ENCODE measurements at regions not wholly inside any gene's neighbourhood (a gene's known extent, or its start where the extent isn't known, plus 50 kb on each side); places are given as distances from the start of the nearest gene placed in this dataset.
"Not testable (repeated sequence)": the region's sequence is repeated elsewhere in the genome, so short reads cannot be mapped to it uniquely, and the experiment has no call there.

DNA sequence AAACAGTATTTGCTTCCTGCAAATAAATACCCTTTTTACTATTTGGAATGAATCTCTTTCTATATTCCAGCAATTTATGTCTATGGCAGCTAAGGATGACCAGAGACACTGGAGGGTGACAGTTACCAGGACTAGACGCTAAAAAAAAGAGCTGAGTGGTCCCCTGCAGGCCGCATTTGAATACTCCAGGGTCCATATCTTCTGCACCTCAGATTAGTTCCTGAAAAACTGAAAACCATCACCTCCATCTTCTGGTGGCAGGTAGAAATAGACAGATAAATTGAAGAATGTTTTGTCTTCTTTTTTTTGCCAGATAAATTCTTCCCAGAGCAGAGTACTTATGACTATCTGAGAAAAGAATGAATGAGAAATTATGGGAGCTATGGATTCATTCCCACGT is 145.6 kb downstream of the CSNK2A3 start:
- H3K4me1 ChIP-seq (replicated peaks; ENCODE audit: insufficient read depth) = no peaks in the 10 kb centered on the region
- H3K36me3 ChIP-seq (ENCODE audit: low read depth) = no peaks in the 10 kb centered on the region
- no TSS peak for BruUV-seq (replicated peaks)
- H4K20me1 ChIP-seq (ENCODE audit: insufficient read depth) = no peaks in the 10 kb centered on the region
- ChIA-PET CTCF (no interaction called here), POLR2A (ENCODE audit: unreplicated experiment) (no interaction called here)
- no peaks in the 10 kb centered on the region for H3K79me2 ChIP-seq (ENCODE audit: low read depth)
- no peaks in the 10 kb centered on the region for H3K9me2 ChIP-seq (ENCODE audit: insufficient read depth)
- TF ChIP-seq EZH2 (IDR thresholded peaks at IDR 0.05; ENCODE audit: low read depth) = no peak
- TF ChIP-seq, protein P1, sequence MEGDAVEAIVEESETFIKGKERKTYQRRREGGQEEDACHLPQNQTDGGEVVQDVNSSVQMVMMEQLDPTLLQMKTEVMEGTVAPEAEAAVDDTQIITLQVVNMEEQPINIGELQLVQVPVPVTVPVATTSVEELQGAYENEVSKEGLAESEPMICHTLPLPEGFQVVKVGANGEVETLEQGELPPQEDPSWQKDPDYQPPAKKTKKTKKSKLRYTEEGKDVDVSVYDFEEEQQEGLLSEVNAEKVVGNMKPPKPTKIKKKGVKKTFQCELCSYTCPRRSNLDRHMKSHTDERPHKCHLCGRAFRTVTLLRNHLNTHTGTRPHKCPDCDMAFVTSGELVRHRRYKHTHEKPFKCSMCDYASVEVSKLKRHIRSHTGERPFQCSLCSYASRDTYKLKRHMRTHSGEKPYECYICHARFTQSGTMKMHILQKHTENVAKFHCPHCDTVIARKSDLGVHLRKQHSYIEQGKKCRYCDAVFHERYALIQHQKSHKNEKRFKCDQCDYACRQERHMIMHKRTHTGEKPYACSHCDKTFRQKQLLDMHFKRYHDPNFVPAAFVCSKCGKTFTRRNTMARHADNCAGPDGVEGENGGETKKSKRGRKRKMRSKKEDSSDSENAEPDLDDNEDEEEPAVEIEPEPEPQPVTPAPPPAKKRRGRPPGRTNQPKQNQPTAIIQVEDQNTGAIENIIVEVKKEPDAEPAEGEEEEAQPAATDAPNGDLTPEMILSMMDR (conservative IDR thresholded peaks at IDR 0.05) = no peak
- intact Hi-C loops (cut with micrococcal nuclease; ENCODE audit: unreplicated experiment) = no loop called here
- H3K4me2 ChIP-seq = no peak overlapping the region
- H3K27me3 ChIP-seq (ENCODE audit: insufficient read depth, low read depth) = peaks cover 32% of the 10 kb centered on the region
- no peak overlapping the region for H3K4me3 ChIP-seq
- DNase-seq = no peak
- H3F3A ChIP-seq (ENCODE audit: insufficient read depth, low read depth) = no peaks in the 10 kb centered on the region
- no peak overlapping the region for H2AFZ ChIP-seq
- no peaks in the 10 kb centered on the region for H3K9me3 ChIP-seq (ENCODE audit: insufficient read depth, low read depth)
- H3K27ac ChIP-seq = no peak overlapping the region

DNA sequence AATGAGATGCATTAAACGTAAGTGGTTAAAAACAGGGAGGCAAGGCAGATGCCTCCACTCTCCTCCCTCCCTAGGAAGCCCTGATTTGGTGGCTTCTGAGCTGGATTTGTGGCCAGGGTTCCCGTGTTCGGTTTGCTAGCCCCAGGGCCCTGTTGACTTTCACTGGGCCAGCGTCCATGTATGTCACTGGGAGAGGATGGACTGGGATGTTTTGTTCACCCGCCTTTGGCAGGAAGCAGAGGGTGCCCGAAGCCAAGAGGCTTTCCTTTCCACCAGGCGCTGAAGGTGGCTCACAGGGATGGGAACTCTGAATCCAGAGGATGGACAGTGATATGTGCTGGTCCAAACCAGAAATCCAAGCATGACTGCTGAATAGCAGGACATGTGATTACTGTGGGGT is 146.6 kb downstream of the CSNK2A3 start:
- no peak overlapping the region for H3K4me2 ChIP-seq
- no TSS peak for BruUV-seq (replicated peaks)
- no peaks in the 10 kb centered on the region for H3K36me3 ChIP-seq (ENCODE audit: low read depth)
- no peak for DNase-seq
- H2AFZ ChIP-seq = no peak overlapping the region
- no peaks in the 10 kb centered on the region for H3K4me1 ChIP-seq (replicated peaks; ENCODE audit: insufficient read depth)
- peaks cover 35% of the 10 kb centered on the region for H3K27me3 ChIP-seq (ENCODE audit: insufficient read depth, low read depth)
- H3K79me2 ChIP-seq (ENCODE audit: low read depth) = no peaks in the 10 kb centered on the region
- no peaks in the 10 kb centered on the region for H3F3A ChIP-seq (ENCODE audit: insufficient read depth, low read depth)
- intact Hi-C loops (cut with micrococcal nuclease; ENCODE audit: unreplicated experiment) = no loop called here
- ChIA-PET POLR2A (ENCODE audit: unreplicated experiment) (no interaction called here), CTCF (no interaction called here)
- no peaks in the 10 kb centered on the region for H4K20me1 ChIP-seq (ENCODE audit: insufficient read depth)
- TF ChIP-seq, protein P1 (conservative IDR thresholded peaks at IDR 0.05) = no peak
- TF ChIP-seq EZH2 (IDR thresholded peaks at IDR 0.05; ENCODE audit: low read depth) = no peak
- H3K9me3 ChIP-seq (ENCODE audit: insufficient read depth, low read depth) = no peaks in the 10 kb centered on the region
- no peaks in the 10 kb centered on the region for H3K9me2 ChIP-seq (ENCODE audit: insufficient read depth)
- no peak overlapping the region for H3K27ac ChIP-seq
- no peak overlapping the region for H3K4me3 ChIP-seq

GRCh38 chr11:11202885-11203284 is 150.2 kb downstream of the CSNK2A3 start:
- Histone ChIP-seq H3K27me3 (ENCODE audit: insufficient read depth, low read depth) (peaks cover 29% of the 10 kb centered on the region), H3F3A (ENCODE audit: insufficient read depth, low read depth) (no peaks in the 10 kb centered on the region)
- BruUV-seq (replicated peaks) = no TSS peak

DNA sequence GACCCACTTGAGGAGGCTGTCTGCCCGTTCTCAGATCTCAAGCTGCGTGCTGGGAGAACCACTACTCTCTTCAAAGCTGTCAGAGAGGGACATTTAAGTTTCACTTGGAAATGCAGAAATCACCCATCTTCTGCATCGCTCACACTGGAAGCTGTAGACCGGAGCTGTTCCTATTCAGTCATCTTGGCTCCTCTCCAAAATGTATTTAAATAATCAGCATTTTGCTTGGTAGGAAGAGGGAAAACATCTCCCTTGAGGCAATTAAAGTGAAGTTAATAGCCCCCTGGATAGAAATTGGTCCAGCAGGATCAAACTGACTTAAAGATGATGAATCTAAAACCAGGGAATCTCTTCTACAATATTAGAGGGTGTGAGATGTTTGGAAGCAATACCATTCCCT is 151.7 kb downstream of the CSNK2A3 start:
- H3K9me3 ChIP-seq (ENCODE audit: insufficient read depth, low read depth); H3K4me1 ChIP-seq (replicated peaks; ENCODE audit: insufficient read depth); H3K4me2 ChIP-seq; H3K36me3 ChIP-seq (ENCODE audit: low read depth); DNase-seq; H3K79me2 ChIP-seq (ENCODE audit: low read depth); H3F3A ChIP-seq (ENCODE audit: insufficient read depth, low read depth); H2AFZ ChIP-seq; H3K9me2 ChIP-seq (ENCODE audit: insufficient read depth); H4K20me1 ChIP-seq (ENCODE audit: insufficient read depth); H3K27ac ChIP-seq; intact Hi-C loops (cut with micrococcal nuclease; ENCODE audit: unreplicated experiment); CTCF ChIA-PET; POLR2A ChIA-PET (ENCODE audit: unreplicated experiment); BruUV-seq (replicated peaks); H3K4me3 ChIP-seq: not testable (repeated sequence)
- peaks cover 15% of the 10 kb centered on the region for H3K27me3 ChIP-seq (ENCODE audit: insufficient read depth, low read depth)

More at GRCh38 chr11:11202885-11203284, 150.2 kb downstream of the CSNK2A3 start:
- H4K20me1 ChIP-seq (ENCODE audit: insufficient read depth) = no peaks in the 10 kb centered on the region
- H3K9me3 ChIP-seq (ENCODE audit: insufficient read depth, low read depth) = no peaks in the 10 kb centered on the region
- CTCF ChIA-PET = no interaction called here
- no peak for DNase-seq
- no peaks in the 10 kb centered on the region for H3K79me2 ChIP-seq (ENCODE audit: low read depth)
- intact Hi-C loops (cut with micrococcal nuclease; ENCODE audit: unreplicated experiment) = no loop called here
- TF ChIP-seq EZH2 (IDR thresholded peaks at IDR 0.05; ENCODE audit: low read depth) = no peak
- TF ChIP-seq, protein P1 (conservative IDR thresholded peaks at IDR 0.05) = no peak
- H3K4me1 ChIP-seq (replicated peaks; ENCODE audit: insufficient read depth) = no peaks in the 10 kb centered on the region
- H3K36me3 ChIP-seq (ENCODE audit: low read depth) = no peaks in the 10 kb centered on the region
- H2AFZ ChIP-seq = no peak overlapping the region
- no peak overlapping the region for H3K27ac ChIP-seq
- no peak overlapping the region for H3K4me2 ChIP-seq
- H3K9me2 ChIP-seq (ENCODE audit: insufficient read depth) = no peaks in the 10 kb centered on the region
- H3K4me3 ChIP-seq = no peak overlapping the region
- POLR2A ChIA-PET (ENCODE audit: unreplicated experiment) = no interaction called here
